NCI-H226 (cell line): ENCODE measurements at regions not wholly inside any gene's neighbourhood (a gene's known extent, or its start where the extent isn't known, plus 50 kb on each side); places are given as distances from the start of the nearest gene placed in this dataset.

Experiments
- DNase-seq: peaks from one replicate; pipeline ENCODE4 v3.0.0-alpha.2; 2015

DNA sequence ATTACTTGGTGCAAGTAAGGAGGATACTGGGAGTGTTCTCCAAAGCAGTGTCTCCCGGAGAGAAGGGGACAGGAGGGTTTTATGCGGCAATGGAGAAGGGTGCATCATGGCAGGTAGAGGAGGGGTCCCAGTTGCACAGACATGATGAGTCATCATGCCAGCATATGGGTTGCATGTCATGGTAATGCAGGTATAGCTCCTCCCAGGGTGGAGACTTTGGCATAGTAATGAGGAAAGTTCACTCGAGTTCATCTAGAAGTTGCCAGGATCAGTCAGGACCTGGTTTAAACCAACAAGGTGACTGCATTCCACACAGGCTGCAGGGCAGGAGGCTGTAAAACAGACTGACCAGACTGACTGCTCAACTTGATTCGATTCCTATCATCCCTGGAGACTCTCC is 355.7 kb upstream of the DUSP10 start:
- DNase-seq: no peak

- no peak for DNase-seq
Measured at GRCh38 chr1:222096883-222097282, 355.0 kb upstream of the DUSP10 start.

DNA sequence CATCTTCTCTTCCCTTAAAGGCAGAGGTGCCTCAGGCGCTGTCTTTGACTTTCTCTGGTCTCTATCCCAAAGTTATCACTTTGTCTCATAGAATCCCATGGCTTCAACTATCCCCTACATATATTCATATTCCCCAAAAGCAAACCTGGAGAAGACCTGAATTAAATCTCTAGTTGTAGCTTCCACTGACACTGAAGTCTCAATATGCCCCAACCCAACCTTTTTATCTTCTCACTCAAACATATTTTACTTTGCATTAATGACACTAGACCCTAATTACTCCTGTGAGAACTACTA is 354.5 kb upstream of the DUSP10 start:
- DNase-seq: no peak

- no peak for DNase-seq
Measured at GRCh38 chr1:222095606-222096475, 354.0 kb upstream of the DUSP10 start.

DNA sequence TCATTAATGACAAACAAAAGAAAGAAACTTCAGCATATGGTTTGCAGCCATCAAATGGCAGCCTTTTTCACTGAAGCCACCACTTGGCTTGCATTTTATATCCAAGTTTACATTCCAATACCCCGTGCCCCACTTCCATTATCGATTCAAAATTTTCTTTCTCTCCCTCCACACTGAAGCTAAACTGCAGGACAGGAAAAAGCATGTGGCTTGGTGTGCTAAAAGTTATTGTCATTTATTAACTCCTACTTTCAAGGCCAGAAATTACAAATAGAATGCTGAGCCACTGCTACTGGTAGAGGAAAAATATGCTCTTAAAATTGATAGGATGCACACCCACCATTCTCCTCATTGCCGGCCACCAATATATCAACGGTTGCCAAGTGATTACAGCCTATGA is 351.6 kb upstream of the DUSP10 start:
- no peak for DNase-seq

DNA sequence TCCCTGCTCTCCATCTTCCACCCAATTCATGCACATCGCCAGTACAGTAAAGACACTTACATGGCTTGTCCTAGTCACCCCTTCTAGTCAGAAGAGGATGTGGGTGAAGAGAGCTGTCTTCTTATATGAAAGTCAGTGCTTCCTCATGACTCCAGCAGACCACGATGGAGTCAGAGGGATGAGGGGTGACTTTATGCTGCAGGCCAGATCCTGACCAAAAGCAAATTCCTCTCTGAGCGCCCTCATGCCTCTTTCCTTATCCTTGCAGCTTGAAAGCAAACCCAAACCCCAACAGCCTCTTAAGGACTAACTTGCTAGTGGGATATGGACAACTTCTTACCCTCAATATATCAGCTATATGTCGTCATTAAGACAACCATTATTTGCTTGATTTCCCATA is 348.2 kb upstream of the DUSP10 start:
- no peak for DNase-seq

DNA sequence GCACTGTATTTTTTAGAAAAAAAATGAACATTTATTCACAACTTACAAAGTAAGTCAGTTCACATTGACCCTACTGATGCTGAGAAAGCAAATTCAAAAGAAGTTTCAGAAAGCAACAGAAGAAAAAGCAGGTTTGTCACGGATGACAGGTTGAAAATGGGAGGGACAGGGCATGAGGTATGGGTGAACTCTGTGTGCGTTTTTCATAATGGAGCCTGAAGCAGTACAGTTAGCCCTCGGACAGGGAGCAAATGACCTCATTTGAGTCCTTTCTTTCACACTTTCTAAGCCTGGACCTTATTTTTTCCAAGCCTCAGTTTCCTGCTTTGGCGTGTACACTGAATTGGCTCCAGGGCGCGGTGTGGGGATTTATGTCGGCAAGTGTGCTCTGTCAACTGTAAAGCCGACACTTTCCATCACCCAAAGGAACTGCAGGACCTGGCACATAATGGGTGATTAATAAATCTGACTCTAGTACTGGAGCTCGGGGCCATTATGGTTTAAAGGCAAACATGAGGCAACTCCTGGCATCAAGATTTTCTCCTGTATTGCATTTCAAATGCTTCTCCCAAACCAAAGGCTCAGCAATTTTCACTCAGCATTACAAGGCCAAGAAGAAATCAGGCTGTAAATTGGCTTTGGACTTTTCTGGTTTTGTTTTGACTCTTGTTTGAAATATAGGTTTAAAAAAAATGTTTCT is 345.5 kb upstream of the DUSP10 start:
- no peak for DNase-seq

GRCh38 chr1:222084996-222085395 is 343.1 kb upstream of the DUSP10 start:
- DNase-seq: peak; percentile 74

DNA sequence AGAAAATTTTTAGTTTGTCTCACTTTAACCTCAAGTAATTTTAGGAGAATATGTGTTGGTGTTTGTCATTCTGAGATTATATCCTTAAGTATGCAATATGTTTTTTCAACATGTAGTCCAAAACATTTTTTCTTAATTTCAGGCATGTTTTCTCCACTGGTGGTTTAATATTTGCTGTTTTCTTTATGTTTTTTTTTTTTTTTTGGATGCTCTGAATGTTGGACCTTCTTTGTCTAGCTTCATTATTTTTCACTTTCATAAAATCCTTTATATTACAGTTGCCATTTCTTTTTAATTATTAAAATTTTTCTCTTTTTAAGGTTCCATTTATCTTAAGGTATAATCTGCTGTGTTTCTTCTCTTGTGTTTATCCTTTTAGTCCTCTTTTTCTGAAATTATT is 342.2 kb upstream of the DUSP10 start:
- DNase-seq: no peak

DNA sequence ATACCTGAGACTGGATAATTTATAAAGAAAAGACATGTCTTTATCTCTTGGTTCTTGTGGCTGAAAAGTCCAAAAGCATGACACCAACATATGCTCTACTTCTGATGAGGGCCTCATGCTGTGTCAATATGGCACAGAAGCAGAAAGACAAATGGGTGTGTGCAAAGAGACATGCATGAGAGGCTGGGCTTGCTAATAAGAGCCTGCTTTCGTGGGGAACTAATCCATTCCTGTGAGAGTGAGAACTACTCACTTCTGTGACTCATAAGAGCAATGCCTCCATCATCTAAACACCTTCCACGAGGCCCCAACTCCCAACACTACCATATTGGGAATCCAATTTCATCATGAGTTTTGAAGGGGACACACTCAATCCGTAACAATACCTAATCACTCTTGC is 340.0 kb upstream of the DUSP10 start:
- DNase-seq: no peak

- DNase-seq: no peak
Measured at GRCh38 chr1:222079566-222079965, 337.7 kb upstream of the DUSP10 start.

DNA sequence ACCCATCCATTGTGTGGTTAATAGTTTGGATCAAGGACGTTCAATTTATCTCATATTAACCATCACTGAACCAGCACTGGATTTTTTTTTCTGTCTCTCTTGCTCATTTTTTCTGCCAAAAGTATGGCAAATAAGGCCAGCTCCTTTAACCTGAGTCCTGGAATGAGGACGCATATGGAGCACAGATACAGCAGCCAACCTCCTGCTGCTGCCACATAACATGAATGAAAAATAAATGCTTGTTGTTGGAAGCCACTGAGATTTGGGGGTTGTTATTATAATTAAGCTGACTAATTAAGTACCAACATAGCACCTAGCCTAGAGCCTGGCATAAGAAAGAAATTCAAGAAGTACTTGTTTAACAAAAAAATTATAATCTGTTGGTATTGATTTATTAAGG is 335.3 kb upstream of the DUSP10 start:
- no peak for DNase-seq

GRCh38 chr1:222074317-222074716 is 332.4 kb upstream of the DUSP10 start:
- DNase-seq: no peak

- peak; percentile 63 for DNase-seq
Measured at GRCh38 chr1:222073307-222073995, 331.6 kb upstream of the DUSP10 start.

GRCh38 chr1:222071387-222071786 is 329.5 kb upstream of the DUSP10 start:
- DNase-seq: no peak

GRCh38 chr1:222068937-222069336 is 327.0 kb upstream of the DUSP10 start:
- DNase-seq: peak; percentile 65

GRCh38 chr1:222068101-222068500 is 326.2 kb upstream of the DUSP10 start:
- DNase-seq: no peak

DNA sequence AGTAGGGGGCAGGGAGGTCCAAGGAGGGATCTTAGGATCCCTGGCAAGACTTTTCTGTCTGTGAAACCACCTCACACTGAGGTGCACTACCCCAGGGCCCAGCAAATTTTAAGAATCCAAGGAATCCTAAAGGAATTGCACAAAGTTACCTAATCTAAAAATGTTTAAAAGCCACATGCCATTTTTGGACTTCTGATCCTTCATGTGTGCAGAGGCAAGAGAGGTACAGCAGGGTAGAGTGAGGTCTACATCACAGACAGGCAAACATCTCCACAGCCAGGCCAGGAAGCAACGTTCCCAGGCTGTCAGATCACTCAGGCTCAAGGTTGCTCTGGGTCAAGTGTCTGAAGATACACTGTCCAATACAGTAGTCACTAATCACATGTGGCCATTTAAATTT is 324.6 kb upstream of the DUSP10 start:
- no peak for DNase-seq

DNA sequence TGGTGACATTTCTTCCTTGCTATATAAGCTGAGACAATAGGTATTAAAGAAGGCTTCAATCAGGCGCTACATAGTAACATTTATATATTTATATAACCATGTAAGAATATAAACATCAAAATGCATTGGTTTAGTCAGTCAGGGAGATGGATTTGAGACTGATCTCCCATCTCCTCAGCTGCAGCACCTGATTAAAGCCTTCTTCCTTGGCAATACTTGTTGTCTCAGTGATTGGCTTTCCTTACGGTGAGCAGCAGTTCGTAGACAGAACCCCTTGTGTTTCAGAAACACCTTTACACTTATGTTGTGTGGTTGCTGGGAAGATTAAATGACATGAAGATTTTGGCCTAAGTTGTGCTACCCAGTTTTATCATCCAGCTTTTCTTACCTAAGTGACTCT is 323.3 kb upstream of the DUSP10 start:
- DNase-seq: no peak

DNA sequence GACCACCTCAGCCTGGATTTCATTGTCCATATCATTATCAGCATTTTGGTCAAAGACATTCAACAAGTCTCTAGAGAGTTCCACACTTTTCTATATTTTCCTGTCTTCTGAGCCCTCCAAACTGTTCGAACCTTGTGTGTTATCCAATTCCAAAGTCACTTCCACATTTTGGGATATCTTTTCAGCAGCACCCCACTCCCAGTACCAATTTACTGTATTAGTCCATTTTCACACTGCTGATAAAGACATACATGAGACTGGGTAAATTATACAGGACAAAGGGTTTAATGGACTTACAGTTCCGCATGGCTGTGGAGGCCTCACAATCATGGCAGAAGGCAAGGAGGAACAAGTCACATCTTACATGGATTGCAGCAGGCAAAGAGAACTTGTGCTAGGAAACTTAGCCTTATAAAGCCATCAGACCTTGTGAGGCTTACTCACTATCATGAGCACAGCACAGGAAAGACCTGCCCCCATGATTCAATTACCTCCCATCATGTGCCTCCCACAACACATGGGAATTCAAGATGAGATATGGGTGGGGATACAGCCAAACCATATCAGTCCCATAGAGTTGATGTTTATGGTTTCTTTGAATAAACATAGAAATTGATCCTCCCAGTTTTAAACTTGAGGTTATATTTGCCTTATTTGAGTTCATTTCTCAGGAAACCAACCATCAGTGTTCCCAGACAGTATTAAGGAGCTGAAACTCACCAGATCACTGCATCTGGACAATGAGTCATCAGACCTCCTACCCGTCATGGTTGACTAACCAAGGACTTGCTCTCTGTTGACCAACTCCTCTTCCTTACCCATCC is 322.7 kb upstream of the DUSP10 start:
- no peak for DNase-seq

- no peak for DNase-seq
Measured at GRCh38 chr1:222062640-222063039, 320.8 kb upstream of the DUSP10 start.

- no peak for DNase-seq
Measured at GRCh38 chr1:222061711-222062359, 319.9 kb upstream of the DUSP10 start.
